ENCODE measurements at regions not wholly inside any gene's neighbourhood (a gene's known extent, or its start where the extent isn't known, plus 50 kb on each side); places are given as distances from the start of the nearest gene placed in this dataset.
"Not testable (repeated sequence)": the region's sequence is repeated elsewhere in the genome, so short reads cannot be mapped to it uniquely, and the experiment has no call there.

DNA sequence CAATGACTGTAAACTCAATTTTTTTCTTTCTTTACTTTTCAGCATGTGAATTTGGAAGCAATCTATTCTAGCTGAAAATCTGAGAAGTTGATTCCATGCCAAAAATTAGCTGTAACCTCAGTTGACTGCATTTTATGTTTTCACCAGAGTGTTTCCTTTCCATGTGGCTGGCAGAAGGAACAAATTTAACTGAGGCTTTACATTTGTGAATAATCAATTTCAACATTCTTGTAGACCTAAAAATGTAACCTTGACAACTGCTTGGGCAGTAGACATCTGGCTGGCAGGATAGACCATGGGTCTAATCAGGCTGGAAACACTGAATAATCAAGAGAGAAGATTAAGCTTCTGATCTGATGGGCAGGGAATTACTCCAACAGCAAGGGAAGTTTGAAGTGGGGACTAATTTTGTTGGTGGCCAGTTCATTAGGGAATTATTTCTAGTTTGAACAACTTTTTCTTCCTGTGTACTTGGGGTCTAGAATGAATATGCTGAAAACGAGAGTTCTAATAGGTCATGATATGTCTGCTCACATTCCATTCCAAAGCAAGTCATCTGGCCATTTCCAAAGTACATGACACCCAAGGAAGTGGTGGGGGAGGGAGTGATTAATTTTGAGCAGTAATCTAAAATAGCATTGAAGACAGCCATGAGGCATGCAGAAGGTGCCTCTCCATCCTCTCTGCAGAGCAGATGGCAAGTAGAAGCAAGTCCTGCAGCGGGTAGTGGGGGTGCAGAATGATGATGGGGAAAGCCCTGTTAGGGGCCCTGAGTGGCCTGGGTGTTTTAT lies 68.2 kb downstream of the ATP23 start:
- H3K27ac Mint-ChIP-seq, result no peak overlapping the region
- ChIA-PET CTCF (no interaction called here), POLR2A (no interaction called here)
- peaks cover 2% of the 10 kb centered on the region for H3K4me1 Mint-ChIP-seq (ENCODE audit: low read depth)
- TF ChIP-seq, protein P1, sequence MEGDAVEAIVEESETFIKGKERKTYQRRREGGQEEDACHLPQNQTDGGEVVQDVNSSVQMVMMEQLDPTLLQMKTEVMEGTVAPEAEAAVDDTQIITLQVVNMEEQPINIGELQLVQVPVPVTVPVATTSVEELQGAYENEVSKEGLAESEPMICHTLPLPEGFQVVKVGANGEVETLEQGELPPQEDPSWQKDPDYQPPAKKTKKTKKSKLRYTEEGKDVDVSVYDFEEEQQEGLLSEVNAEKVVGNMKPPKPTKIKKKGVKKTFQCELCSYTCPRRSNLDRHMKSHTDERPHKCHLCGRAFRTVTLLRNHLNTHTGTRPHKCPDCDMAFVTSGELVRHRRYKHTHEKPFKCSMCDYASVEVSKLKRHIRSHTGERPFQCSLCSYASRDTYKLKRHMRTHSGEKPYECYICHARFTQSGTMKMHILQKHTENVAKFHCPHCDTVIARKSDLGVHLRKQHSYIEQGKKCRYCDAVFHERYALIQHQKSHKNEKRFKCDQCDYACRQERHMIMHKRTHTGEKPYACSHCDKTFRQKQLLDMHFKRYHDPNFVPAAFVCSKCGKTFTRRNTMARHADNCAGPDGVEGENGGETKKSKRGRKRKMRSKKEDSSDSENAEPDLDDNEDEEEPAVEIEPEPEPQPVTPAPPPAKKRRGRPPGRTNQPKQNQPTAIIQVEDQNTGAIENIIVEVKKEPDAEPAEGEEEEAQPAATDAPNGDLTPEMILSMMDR (IDR thresholded peaks at IDR 0.05), result no peak
- H3K36me3 Mint-ChIP-seq (ENCODE audit: low read depth), result no peaks in the 10 kb centered on the region
- DNase-seq, result no peak
- intact Hi-C loops (cut with micrococcal nuclease), result no loop called here
- peaks cover 3% of the 10 kb centered on the region for H3K27me3 Mint-ChIP-seq
- H3K9me3 Mint-ChIP-seq, result no peaks in the 10 kb centered on the region
- no peak for ATAC-seq
- H3K4me3 Mint-ChIP-seq, result no peak overlapping the region

DNA sequence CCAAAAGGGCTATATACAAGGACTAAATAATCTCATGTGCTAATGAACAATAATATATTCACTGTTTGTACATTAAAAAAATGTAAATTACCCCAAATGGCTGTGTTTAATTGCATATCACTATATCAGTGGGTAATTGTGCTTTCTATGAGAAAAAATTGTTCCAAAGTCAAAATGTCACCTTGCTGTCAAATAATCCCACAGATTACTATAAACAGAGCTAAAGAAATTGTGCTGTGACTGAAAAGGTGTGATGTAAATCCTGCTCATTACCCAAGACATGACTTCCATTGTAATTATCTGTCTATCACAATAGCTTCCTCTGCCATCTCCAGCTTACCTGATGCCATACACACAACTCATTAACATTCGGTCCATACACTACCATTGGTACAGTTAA lies 70.3 kb downstream of the ATP23 start:
- ATAC-seq (no peak), DNase-seq (no peak)
- intact Hi-C loops (cut with micrococcal nuclease), result no loop called here
- Mint-ChIP-seq H3K27me3 (peaks cover 2% of the 10 kb centered on the region), H3K9me3 (no peaks in the 10 kb centered on the region), H3K4me1 (ENCODE audit: low read depth) (peaks cover 2% of the 10 kb centered on the region), H3K27ac (no peak overlapping the region), H3K36me3 (ENCODE audit: low read depth) (no peaks in the 10 kb centered on the region), H3K4me3 (no peak overlapping the region)
- TF ChIP-seq, protein P1 (IDR thresholded peaks at IDR 0.05), result no peak
- CTCF ChIA-PET, result no interaction called here
- POLR2A ChIA-PET, result no interaction called here

DNA sequence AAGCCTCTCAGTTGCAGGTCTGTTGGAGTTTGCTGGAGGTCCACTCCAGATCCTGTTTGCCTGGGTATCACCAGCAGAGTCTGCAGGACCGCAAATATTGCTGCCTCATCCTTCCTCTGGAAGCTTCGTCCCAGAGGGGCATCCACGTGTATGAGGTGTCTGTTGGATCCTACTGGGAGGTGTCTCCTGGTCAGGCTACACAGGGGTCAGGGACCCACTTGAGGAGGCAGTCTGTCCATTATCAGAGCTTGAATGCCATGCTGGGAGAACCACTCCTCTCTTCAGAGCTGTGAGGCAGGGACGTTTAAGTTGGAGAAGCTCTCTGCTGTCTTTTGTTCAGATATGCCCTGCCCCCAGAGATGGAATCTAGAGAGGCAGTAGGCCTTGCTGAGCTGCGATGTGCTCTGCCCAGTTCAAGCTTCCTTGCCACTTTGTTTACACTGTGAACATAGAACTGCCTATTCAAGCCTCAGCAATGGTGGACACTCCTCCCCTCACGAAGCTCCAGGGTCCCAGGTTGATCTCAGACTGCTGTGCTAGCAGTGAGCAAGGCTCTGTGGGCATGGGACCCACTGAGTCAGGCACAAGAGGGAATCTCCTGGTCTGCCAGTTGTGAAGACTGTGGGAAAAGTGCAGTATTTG lies 81.1 kb downstream of the ATP23 start:
- H3K36me3 Mint-ChIP-seq (ENCODE audit: low read depth); DNase-seq; POLR2A ChIA-PET; H3K27me3 Mint-ChIP-seq; intact Hi-C loops (cut with micrococcal nuclease); H3K27ac Mint-ChIP-seq; H3K4me1 Mint-ChIP-seq (ENCODE audit: low read depth); H3K4me3 Mint-ChIP-seq; ATAC-seq; CTCF ChIA-PET: not testable (repeated sequence)
- H3K9me3 Mint-ChIP-seq, result peaks cover 11% of the 10 kb centered on the region

DNA sequence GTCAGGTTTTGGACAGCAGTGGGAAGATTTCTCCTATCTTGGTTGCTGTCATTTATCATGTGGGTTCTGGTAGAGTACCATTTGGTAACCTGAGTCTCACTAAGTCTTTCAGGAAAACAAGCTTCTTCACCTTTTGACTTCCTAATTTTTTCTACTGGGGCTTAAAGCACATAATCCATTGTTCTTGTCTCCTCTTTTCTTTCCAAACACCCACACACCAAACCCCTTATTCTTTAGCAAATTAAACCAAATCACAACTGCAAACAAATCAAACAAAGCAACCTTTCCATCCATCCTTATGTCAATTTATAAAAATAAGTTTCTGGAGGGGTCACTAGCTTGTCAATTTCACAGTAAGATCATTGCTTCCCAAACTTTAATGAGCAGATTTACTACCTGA lies 84.1 kb downstream of the ATP23 start:
- Mint-ChIP-seq H3K27me3 (peaks cover 2% of the 10 kb centered on the region), H3K27ac (no peak overlapping the region), H3K4me3 (no peak overlapping the region), H3K9me3 (peaks cover 5% of the 10 kb centered on the region), H3K4me1 (ENCODE audit: low read depth) (no peaks in the 10 kb centered on the region), H3K36me3 (ENCODE audit: low read depth) (no peaks in the 10 kb centered on the region)
- ChIA-PET CTCF (no interaction called here), POLR2A (interaction anchor here (0.6 kb wide), 1 partner anchor 24 kb away, joined by 3 read pairs; no protein-coding TSS in a partner anchor)
- no peak for DNase-seq
- TF ChIP-seq, protein P1 (IDR thresholded peaks at IDR 0.05), result no peak
- intact Hi-C loops (cut with micrococcal nuclease), result no loop called here
- no peak for ATAC-seq

DNA sequence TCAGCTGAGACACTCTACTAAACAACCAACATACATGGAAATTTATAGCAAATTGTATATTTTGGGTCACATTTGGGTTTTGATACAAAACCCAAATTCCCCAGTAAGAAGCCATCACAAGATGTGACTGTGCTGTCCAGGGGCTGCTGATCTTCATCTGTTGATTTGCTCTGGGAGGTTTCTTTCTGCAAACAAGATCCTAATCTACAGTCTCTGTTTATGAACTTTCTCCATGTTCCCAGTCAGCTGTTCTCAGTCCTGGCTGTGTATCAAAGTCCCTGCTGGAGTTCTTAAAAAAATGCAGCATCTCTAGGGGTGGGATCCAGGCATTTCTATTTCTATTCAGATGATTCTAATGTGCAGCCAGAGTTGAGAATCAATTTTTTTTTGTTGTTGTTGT lies 85.1 kb downstream of the ATP23 start:
- peaks cover 6% of the 10 kb centered on the region for H3K9me3 Mint-ChIP-seq
- CTCF ChIA-PET, result no interaction called here
- ATAC-seq (no peak), DNase-seq (no peak)
- no peaks in the 10 kb centered on the region for H3K36me3 Mint-ChIP-seq (ENCODE audit: low read depth)
- H3K27me3 Mint-ChIP-seq, result peaks cover 1% of the 10 kb centered on the region
- H3K4me3 Mint-ChIP-seq, result no peak overlapping the region
- H3K27ac Mint-ChIP-seq, result no peak overlapping the region
- TF ChIP-seq, protein P1 (IDR thresholded peaks at IDR 0.05), result no peak
- intact Hi-C loops (cut with micrococcal nuclease), result no loop called here
- no peaks in the 10 kb centered on the region for H3K4me1 Mint-ChIP-seq (ENCODE audit: low read depth)
- POLR2A ChIA-PET, result no interaction called here
